SU-DHL-6 (cell line): ENCODE measurements at regions not wholly inside any gene's neighbourhood (a gene's known extent, or its start where the extent isn't known, plus 50 kb on each side); places are given as distances from the start of the nearest gene placed in this dataset.

Source experiments
- CTCF ChIP-seq: fragments of 200-600 bp; sonication (generic); IDR thresholded peaks from one replicate; pipeline ENCODE4 v1.5.1; 2017; ENCODE audit warnings: antibody characterized with exemption, mild to moderate bottlenecking, low read length, moderate library complexity; ENCODE audit not compliant: insufficient read depth, poor library complexity, severe bottlenecking
- EZH2phosphoT487 ChIP-seq: fragments of 200-600 bp; sonication (generic), shearing (Covaris generic); conservative IDR thresholded peaks from 2 replicates; pipeline ENCODE4 v1.6.1; 2018; ENCODE audit warnings: mild to moderate bottlenecking, antibody characterized with exemption, low read length, moderate library complexity, mixed read lengths

DNA sequence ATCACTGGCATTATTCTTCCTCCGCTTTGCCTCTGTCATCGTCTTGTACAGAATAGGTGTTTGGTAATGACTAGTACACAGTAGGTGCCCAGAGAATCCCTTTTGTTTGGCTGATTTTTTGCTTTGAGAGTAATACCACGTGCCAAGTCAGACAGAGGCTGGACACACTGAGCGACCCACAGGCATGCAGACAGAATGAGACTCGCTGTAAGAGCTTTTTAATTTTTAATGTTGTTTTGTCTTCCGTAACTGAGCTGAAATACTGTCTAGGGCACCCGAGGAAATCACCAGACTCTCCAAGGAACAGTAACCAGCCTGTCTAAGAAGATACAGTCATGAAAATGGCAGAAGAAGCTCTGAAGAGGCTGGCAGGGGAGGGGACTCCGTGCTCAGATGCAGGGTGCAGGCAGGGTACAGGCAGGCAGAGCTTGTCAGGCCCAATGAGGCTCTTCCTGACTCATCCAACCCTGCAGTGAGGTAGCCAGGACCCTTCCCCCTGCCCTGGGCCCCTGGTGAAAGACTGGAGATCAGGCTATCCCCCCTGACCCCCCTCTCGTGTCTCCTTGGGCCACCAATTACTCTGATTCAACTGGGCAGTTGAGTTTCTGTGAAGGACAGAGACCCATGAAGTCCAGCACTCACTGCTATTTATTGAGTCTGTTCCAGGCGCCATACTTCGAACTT is 60.1 kb upstream of the ECE1 start:
- no peak for TF ChIP-seq CTCF
- no peak for TF ChIP-seq EZH2phosphoT487
